OCI-LY7 (cell line): ENCODE measurements at regions not wholly inside any gene's neighbourhood (a gene's known extent, or its start where the extent isn't known, plus 50 kb on each side); places are given as distances from the start of the nearest gene placed in this dataset.
"Not testable (repeated sequence)": the region's sequence is repeated elsewhere in the genome, so short reads cannot be mapped to it uniquely, and the experiment has no call there.

Experiments used
- BruUV-seq: library from RNA; stranded (reverse); fragments of 400-500 nt; replicated peaks from 2 replicates; lab custom pipeline; 2021; lab: Mats Ljungman, UMichigan
- CTCF ChIA-PET: fragments of 300-600 bp; sonication (Branson Sonifier 250); formaldehyde crosslinking; loops from one replicate; lab custom pipeline; 2022; ENCODE audit warnings: antibody characterized with exemption; ENCODE audit not compliant: unreplicated experiment; lab: Charles Lee
- POLR2A ChIA-PET: fragments of 300-600 bp; sonication (Branson Sonifier 250); formaldehyde crosslinking; loops from one replicate; lab custom pipeline; 2022; ENCODE audit warnings: antibody characterized with exemption; lab: Charles Lee
- DNase-seq: peaks from one replicate; pipeline ENCODE4 v3.0.0-alpha.2; 2015; ENCODE audit warnings: low spot score
- H2AFZ ChIP-seq: fragments of 200-600 bp; sonication (generic), shearing (Covaris generic); 2 replicates; pipeline ENCODE4 v1.6.1; 2014; ENCODE audit warnings: mild to moderate bottlenecking, antibody characterized with exemption, low read length, moderate library complexity
- H3K27ac ChIP-seq: fragments of 200-600 bp; sonication (generic); 2 replicates; pipeline ENCODE4 v1.5.1; 2014; ENCODE audit warnings: mixed run types, low read depth, mild to moderate bottlenecking, moderate library complexity, low read length, inconsistent platforms; ENCODE audit not compliant: poor library complexity, severe bottlenecking
- H3K36me3 ChIP-seq: fragments of 200-600 bp; sonication (generic); 2 replicates; pipeline ENCODE4 v1.6.1; 2014; ENCODE audit warnings: mild to moderate bottlenecking, antibody characterized with exemption, low read length, moderate library complexity, mixed read lengths; ENCODE audit not compliant: insufficient read depth
- H3K4me1 ChIP-seq: fragments of 200-600 bp; sonication (generic); 2 replicates; pipeline ENCODE4 v1.5.1; 2014; ENCODE audit warnings: mild to moderate bottlenecking, low read length; ENCODE audit not compliant: insufficient read depth, poor library complexity, severe bottlenecking
- H3K4me2 ChIP-seq: fragments of 200-600 bp; sonication (generic); 2 replicates; pipeline ENCODE4 v1.6.1; 2014; ENCODE audit warnings: mild to moderate bottlenecking, low read length
- H3K4me3 ChIP-seq: fragments of 200-600 bp; sonication (generic); 2 replicates; pipeline ENCODE4 v1.5.1; 2014; ENCODE audit warnings: mild to moderate bottlenecking, low read depth, low read length; ENCODE audit not compliant: poor library complexity, severe bottlenecking
- H3K79me2 ChIP-seq: fragments of 200-600 bp; sonication (generic); 2 replicates; pipeline ENCODE4 v1.6.1; 2016; ENCODE audit warnings: low read depth, mild to moderate bottlenecking, low read length, moderate library complexity, mixed read lengths; ENCODE audit not compliant: insufficient read depth
- H3K9me2 ChIP-seq: fragments of 200-600 bp; sonication (generic); 2 replicates; pipeline ENCODE4 v1.6.1; 2016; ENCODE audit warnings: mild to moderate bottlenecking, low read length, mixed read lengths; ENCODE audit not compliant: insufficient read depth
- H3K9me3 ChIP-seq: fragments of 200-600 bp; sonication (generic); 2 replicates; pipeline ENCODE4 v1.6.1; 2014; ENCODE audit warnings: mild to moderate bottlenecking, mixed run types, low read length, mixed read lengths
- H4K20me1 ChIP-seq: fragments of 200-600 bp; sonication (generic); 2 replicates; pipeline ENCODE4 v1.6.1; 2014; ENCODE audit warnings: mild to moderate bottlenecking, antibody characterized with exemption, low read length, moderate library complexity, mixed read lengths; ENCODE audit not compliant: insufficient read depth
- EZH2phosphoT487 ChIP-seq: fragments of 200-600 bp; sonication (generic); IDR thresholded peaks from 2 replicates; pipeline ENCODE4 v1.6.1; 2018; ENCODE audit warnings: low read depth, borderline replicate concordance, mild to moderate bottlenecking, mixed run types, antibody characterized with exemption, low read length, moderate library complexity, mixed read lengths
- intact Hi-C: fragments of 100-400 bp; cut with micrococcal nuclease; formaldehyde crosslinking; loops from one replicate; pipeline ENCODE4 v1.10.0; 2022; ENCODE audit not compliant: unreplicated experiment
- TF ChIP-seq, protein P1 (sequence below): fragments of 200-600 bp; sonication (generic); conservative IDR thresholded peaks from 2 replicates; pipeline ENCODE4 v1.5.1; 2014; ENCODE audit warnings: mild to moderate bottlenecking, antibody characterized with exemption, low read length, moderate library complexity, mixed read lengths

DNA sequence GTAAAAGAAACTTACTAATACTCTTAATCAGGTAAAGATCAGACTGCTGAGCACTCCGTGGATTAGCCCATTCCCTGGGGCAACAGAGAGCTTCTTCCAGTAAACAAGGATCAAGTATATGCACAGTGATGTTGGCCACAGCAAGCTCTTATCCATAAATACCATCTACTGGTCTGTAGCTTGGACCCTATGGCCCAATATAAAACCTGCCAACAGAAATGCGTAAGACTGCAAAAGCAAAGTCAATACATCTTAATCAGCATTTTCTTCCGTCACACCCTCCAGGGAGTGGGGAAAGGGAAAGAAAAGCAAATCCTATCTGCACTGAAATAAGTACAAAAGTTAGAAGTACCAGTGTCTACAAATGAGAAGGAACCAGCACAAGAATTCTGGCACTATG is 1082.1 kb downstream of the ZPLD1 start:
- TF ChIP-seq EZH2phosphoT487 = no peak
- TF ChIP-seq, protein P1, sequence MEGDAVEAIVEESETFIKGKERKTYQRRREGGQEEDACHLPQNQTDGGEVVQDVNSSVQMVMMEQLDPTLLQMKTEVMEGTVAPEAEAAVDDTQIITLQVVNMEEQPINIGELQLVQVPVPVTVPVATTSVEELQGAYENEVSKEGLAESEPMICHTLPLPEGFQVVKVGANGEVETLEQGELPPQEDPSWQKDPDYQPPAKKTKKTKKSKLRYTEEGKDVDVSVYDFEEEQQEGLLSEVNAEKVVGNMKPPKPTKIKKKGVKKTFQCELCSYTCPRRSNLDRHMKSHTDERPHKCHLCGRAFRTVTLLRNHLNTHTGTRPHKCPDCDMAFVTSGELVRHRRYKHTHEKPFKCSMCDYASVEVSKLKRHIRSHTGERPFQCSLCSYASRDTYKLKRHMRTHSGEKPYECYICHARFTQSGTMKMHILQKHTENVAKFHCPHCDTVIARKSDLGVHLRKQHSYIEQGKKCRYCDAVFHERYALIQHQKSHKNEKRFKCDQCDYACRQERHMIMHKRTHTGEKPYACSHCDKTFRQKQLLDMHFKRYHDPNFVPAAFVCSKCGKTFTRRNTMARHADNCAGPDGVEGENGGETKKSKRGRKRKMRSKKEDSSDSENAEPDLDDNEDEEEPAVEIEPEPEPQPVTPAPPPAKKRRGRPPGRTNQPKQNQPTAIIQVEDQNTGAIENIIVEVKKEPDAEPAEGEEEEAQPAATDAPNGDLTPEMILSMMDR = no peak
- Histone ChIP-seq H3K9me3 (no peaks in the 10 kb centered on the region), H3K4me2 (no peak overlapping the region), H3K36me3 (no peaks in the 10 kb centered on the region), H3K4me1 (no peaks in the 10 kb centered on the region), H2AFZ (no peak overlapping the region), H3K4me3 (no peak overlapping the region), H3K79me2 (no peaks in the 10 kb centered on the region), H3K9me2 (no peaks in the 10 kb centered on the region), H4K20me1 (no peaks in the 10 kb centered on the region), H3K27ac (no peak overlapping the region)
- BruUV-seq = no TSS peak
- POLR2A ChIA-PET = interaction anchor here (0.7 kb wide), 1 partner anchor 618 kb away, joined by 3 read pairs; no protein-coding TSS in a partner anchor
- DNase-seq = no peak
- CTCF ChIA-PET = no interaction called here
- intact Hi-C loops = no loop called here

DNA sequence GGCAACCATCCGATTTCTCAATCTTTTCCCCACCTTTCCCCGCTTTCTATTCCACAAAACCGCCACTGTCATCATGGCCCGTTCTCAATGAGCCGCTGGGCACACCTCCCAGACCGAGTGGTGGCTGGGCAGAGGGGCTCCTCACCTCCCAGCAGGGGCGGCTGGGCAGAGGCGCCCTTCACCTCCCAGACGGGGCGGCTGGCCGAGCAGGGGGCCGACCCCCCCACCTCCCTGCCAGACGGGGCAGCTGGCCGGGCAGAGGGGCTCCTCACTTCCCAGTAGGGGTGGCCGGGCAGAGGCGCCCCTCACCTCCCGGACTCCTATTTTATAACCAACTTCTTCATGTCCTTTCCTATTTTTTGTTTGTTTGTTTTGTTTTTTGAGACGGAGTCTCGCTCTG is 1096.5 kb downstream of the ZPLD1 start:
- H3K4me3 ChIP-seq, H3K9me2 ChIP-seq, H3K9me3 ChIP-seq, H4K20me1 ChIP-seq, DNase-seq, H3K4me1 ChIP-seq, H3K27ac ChIP-seq, H3K79me2 ChIP-seq, H3K36me3 ChIP-seq, POLR2A ChIA-PET, intact Hi-C loops, CTCF ChIA-PET, BruUV-seq, H3K4me2 ChIP-seq, H2AFZ ChIP-seq: not testable (repeated sequence)

- H3K27ac ChIP-seq = no peak overlapping the region
- no peak overlapping the region for H3K4me2 ChIP-seq
- H3K9me3 ChIP-seq = no peaks in the 10 kb centered on the region
- intact Hi-C loops = no loop called here
- H2AFZ ChIP-seq = no peak overlapping the region
- CTCF ChIA-PET = no interaction called here
- H3K9me2 ChIP-seq = no peaks in the 10 kb centered on the region
- BruUV-seq = no TSS peak
- no peak for DNase-seq
- H3K79me2 ChIP-seq = no peaks in the 10 kb centered on the region
- TF ChIP-seq, protein P1 = no peak
- no peak for TF ChIP-seq EZH2phosphoT487
- no peaks in the 10 kb centered on the region for H3K4me1 ChIP-seq
- H4K20me1 ChIP-seq = no peaks in the 10 kb centered on the region
- H3K36me3 ChIP-seq = no peaks in the 10 kb centered on the region
- POLR2A ChIA-PET = interaction anchor here (0.6 kb wide), 1 partner anchor 16 kb away, joined by 4 read pairs; no protein-coding TSS in a partner anchor
- no peak overlapping the region for H3K4me3 ChIP-seq
Measured at GRCh38 chr3:103532986-103533385, 1098.2 kb downstream of the ZPLD1 start.
